ENCODE measurements at regions not wholly inside any gene's neighbourhood (a gene's known extent, or its start where the extent isn't known, plus 50 kb on each side); places are given as distances from the start of the nearest gene placed in this dataset.
"Not testable (repeated sequence)": the region's sequence is repeated elsewhere in the genome, so short reads cannot be mapped to it uniquely, and the experiment has no call there.

DNA sequence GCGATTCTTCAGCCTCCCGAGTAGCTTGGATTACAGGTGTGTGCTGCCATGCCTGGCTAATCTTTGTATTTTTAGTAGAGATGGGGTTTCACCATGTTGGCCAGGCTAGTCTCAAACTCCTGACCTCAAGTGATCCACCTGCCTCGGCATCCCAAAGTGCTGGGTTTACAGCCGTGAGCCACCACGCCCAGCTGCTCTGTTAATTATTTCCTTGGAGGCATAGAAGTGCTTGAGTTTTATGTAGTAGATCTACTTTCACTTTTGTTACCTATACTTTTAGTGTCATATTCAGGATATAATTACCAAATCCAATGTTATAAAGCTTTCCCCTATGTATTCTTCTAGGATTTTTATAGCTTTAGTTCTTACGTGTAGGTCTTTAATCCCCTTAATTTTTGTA lies 1093.0 kb downstream of the GATA3 start:
- no peak overlapping the region for H3K27ac ChIP-seq (ENCODE audit: low read depth in 1 of 2, low read length in 2 of 2)
- H3K36me3 ChIP-seq (ENCODE audit: insufficient read depth, low read length): no peaks in the 10 kb centered on the region
- H3K27ac Mint-ChIP-seq: no peak overlapping the region
- H3K4me3 Mint-ChIP-seq: no peak overlapping the region
- no peaks in the 10 kb centered on the region for H3K9me3 Mint-ChIP-seq
- intact Hi-C loops (cut with DNase I, micrococcal nuclease): no loop called here
- ATAC-seq (ENCODE audit: poor library complexity): no peak
- ChIA-PET POLR2A (no interaction called here), CTCF (no interaction called here)
- no peak overlapping the region for H3K4me3 ChIP-seq (ENCODE audit: low read length)
- no peaks in the 10 kb centered on the region for H3K4me1 Mint-ChIP-seq (ENCODE audit: low read depth)
- no peaks in the 10 kb centered on the region for H3K27me3 Mint-ChIP-seq
- no peak for DNase-seq
- no peaks in the 10 kb centered on the region for H3K4me1 ChIP-seq (ENCODE audit: insufficient read depth, low read length)
- H3K9me3 ChIP-seq (ENCODE audit: control insufficient read depth in 1 of 2, insufficient read depth in 1 of 2, low read length in 2 of 2): no peaks in the 10 kb centered on the region
- no peak for TF ChIP-seq CTCF (IDR thresholded peaks at IDR 0.05)
- no peaks in the 10 kb centered on the region for H3K36me3 Mint-ChIP-seq (ENCODE audit: low read depth)
- no peaks in the 10 kb centered on the region for H3K27me3 ChIP-seq (ENCODE audit: control insufficient read depth in 1 of 2, insufficient read depth in 2 of 2, low read length in 2 of 2)

DNA sequence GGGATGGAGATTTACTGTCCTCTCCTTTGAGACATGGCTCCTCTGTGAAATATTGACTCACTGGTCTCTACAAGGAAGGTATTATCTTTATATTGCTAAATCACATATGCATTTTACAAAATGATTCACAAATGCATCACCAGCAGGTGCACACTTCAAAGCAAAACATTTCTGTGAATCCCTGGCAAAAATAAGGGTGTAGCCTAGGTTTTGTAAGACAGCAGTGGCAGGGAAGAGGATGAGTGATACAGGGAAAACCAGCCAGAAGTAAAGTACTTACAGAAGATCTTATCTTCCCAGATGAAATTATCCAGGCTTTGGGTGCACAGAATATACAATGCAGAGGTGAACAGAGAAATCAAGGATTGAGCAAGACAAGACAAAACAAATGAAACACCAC lies 1094.6 kb downstream of the GATA3 start:
- Histone ChIP-seq H3K27ac (ENCODE audit: low read depth in 1 of 2, low read length in 2 of 2) (no peak overlapping the region), H3K9me3 (ENCODE audit: control insufficient read depth in 1 of 2, insufficient read depth in 1 of 2, low read length in 2 of 2) (no peaks in the 10 kb centered on the region), H3K27me3 (ENCODE audit: control insufficient read depth in 1 of 2, insufficient read depth in 2 of 2, low read length in 2 of 2) (no peaks in the 10 kb centered on the region), H3K4me1 (ENCODE audit: insufficient read depth, low read length) (no peaks in the 10 kb centered on the region), H3K4me3 (ENCODE audit: low read length) (no peak overlapping the region), H3K36me3 (ENCODE audit: insufficient read depth, low read length) (no peaks in the 10 kb centered on the region)
- DNase-seq: no peak
- no peaks in the 10 kb centered on the region for H3K36me3 Mint-ChIP-seq (ENCODE audit: low read depth)
- H3K4me3 Mint-ChIP-seq: no peak overlapping the region
- no peaks in the 10 kb centered on the region for H3K4me1 Mint-ChIP-seq (ENCODE audit: low read depth)
- H3K27ac Mint-ChIP-seq: no peak overlapping the region
- H3K27me3 Mint-ChIP-seq: no peaks in the 10 kb centered on the region
- CTCF ChIA-PET: interaction anchor here (0.8 kb wide), 1 partner anchor 97 kb away, joined by 3 read pairs; no protein-coding TSS in a partner anchor
- no peaks in the 10 kb centered on the region for H3K9me3 Mint-ChIP-seq
- TF ChIP-seq CTCF (IDR thresholded peaks at IDR 0.05): no peak
- intact Hi-C loops (cut with DNase I, micrococcal nuclease): no loop called here
- POLR2A ChIA-PET: no interaction called here
- ATAC-seq (ENCODE audit: poor library complexity): no peak

GRCh38 chr10:9153057-9153456 lies 1098.6 kb downstream of the GATA3 start:
- H3K4me3 ChIP-seq (ENCODE audit: low read length); H3K4me1 Mint-ChIP-seq (ENCODE audit: low read depth); intact Hi-C loops (cut with DNase I, micrococcal nuclease); H3K27me3 Mint-ChIP-seq; H3K27me3 ChIP-seq (ENCODE audit: control insufficient read depth in 1 of 2, insufficient read depth in 2 of 2, low read length in 2 of 2); H3K9me3 Mint-ChIP-seq; H3K9me3 ChIP-seq (ENCODE audit: control insufficient read depth in 1 of 2, insufficient read depth in 1 of 2, low read length in 2 of 2); H3K36me3 Mint-ChIP-seq (ENCODE audit: low read depth); H3K36me3 ChIP-seq (ENCODE audit: insufficient read depth, low read length); POLR2A ChIA-PET; H3K4me3 Mint-ChIP-seq; ATAC-seq (ENCODE audit: poor library complexity); DNase-seq; H3K4me1 ChIP-seq (ENCODE audit: insufficient read depth, low read length); H3K27ac ChIP-seq (ENCODE audit: low read depth in 1 of 2, low read length in 2 of 2); H3K27ac Mint-ChIP-seq; CTCF ChIA-PET: not testable (repeated sequence)

GRCh38 chr10:9157656-9158055 lies 1103.2 kb downstream of the GATA3 start:
- Mint-ChIP-seq H3K4me1 (ENCODE audit: low read depth) (no peaks in the 10 kb centered on the region), H3K27ac (no peak overlapping the region), H3K4me3 (no peak overlapping the region), H3K27me3 (no peaks in the 10 kb centered on the region), H3K36me3 (ENCODE audit: low read depth) (peaks cover 6% of the 10 kb centered on the region), H3K9me3 (peaks cover 7% of the 10 kb centered on the region)
- DNase-seq (no peak), ATAC-seq (ENCODE audit: poor library complexity) (no peak)
- Histone ChIP-seq H3K9me3 (ENCODE audit: control insufficient read depth in 1 of 2, insufficient read depth in 1 of 2, low read length in 2 of 2) (peaks cover 0 to 8% of the 10 kb centered on the region in 2 experiments), H3K4me1 (ENCODE audit: insufficient read depth, low read length) (no peaks in the 10 kb centered on the region), H3K27me3 (ENCODE audit: control insufficient read depth in 1 of 2, insufficient read depth in 2 of 2, low read length in 2 of 2) (no peaks in the 10 kb centered on the region), H3K36me3 (ENCODE audit: insufficient read depth, low read length) (no peaks in the 10 kb centered on the region), H3K4me3 (ENCODE audit: low read length) (no peak overlapping the region), H3K27ac (ENCODE audit: low read depth in 1 of 2, low read length in 2 of 2) (no peak overlapping the region)
- ChIA-PET CTCF (no interaction called here), POLR2A (no interaction called here)
- TF ChIP-seq CTCF (IDR thresholded peaks at IDR 0.05): no peak
- intact Hi-C loops (cut with DNase I, micrococcal nuclease): no loop called here

All from CD4-positive, alpha-beta T cell (primary cell).